Coronary artery (tissue), 2 donors: ENCODE measurements at regions not wholly inside any gene's neighbourhood (a gene's known extent, or its start where the extent isn't known, plus 50 kb on each side); places are given as distances from the start of the nearest gene placed in this dataset.
A peak's percentile ranks its signal among the peaks of the same experiment; 100 is the strongest.

Source experiments
- DNase-seq: peaks from one replicate; pipeline ENCODE4 v3.0.0-alpha.2; 2017; ENCODE audit warnings: low spot score
- H3K27ac ChIP-seq, 2 donors: fragments of 200-600 bp; sonication (generic); one replicate each; pipeline ENCODE4 v1.5.1; 2016 to 2019
- H3K4me3 ChIP-seq: fragments of 200-600 bp; sonication (generic); 2 replicates; pipeline ENCODE4 v1.5.1; 2016; ENCODE audit warnings: mild to moderate bottlenecking, moderate library complexity
- TF ChIP-seq, protein P1 (sequence below): fragments of 200-600 bp; sonication (generic); IDR thresholded peaks from one replicate; pipeline ENCODE4 v1.5.1; 2019; ENCODE audit warnings: antibody characterized with exemption

- DNase-seq, result no peak
- TF ChIP-seq, protein P1, sequence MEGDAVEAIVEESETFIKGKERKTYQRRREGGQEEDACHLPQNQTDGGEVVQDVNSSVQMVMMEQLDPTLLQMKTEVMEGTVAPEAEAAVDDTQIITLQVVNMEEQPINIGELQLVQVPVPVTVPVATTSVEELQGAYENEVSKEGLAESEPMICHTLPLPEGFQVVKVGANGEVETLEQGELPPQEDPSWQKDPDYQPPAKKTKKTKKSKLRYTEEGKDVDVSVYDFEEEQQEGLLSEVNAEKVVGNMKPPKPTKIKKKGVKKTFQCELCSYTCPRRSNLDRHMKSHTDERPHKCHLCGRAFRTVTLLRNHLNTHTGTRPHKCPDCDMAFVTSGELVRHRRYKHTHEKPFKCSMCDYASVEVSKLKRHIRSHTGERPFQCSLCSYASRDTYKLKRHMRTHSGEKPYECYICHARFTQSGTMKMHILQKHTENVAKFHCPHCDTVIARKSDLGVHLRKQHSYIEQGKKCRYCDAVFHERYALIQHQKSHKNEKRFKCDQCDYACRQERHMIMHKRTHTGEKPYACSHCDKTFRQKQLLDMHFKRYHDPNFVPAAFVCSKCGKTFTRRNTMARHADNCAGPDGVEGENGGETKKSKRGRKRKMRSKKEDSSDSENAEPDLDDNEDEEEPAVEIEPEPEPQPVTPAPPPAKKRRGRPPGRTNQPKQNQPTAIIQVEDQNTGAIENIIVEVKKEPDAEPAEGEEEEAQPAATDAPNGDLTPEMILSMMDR, result no peak
- H3K4me3 ChIP-seq, result no peak overlapping the region
- no peak overlapping the region for H3K27ac ChIP-seq
These were observed 73.6 kb upstream of the MAOA start for GRCh38 chrX:43582540-43582913.

DNA sequence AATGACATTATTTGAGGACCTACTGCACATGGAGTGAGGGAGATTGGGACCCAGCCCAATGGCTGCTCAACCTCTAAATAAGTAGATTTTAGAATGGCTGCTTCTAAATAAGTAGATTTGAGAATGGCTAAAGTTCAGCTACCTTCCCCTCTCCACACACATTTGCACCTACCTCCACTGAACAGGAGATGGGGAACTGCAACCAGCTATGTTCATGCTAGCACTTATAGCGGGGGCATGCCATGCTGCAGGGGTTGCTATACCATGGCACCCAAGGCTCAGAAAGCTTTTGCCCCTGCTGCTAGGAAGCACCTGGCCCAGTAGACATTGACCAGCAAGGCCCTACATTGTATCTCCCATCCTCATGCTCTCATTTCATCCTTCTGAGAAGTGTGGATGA lies 70.2 kb upstream of the MAOA start:
- H3K27ac ChIP-seq, result no peak overlapping the region
- TF ChIP-seq, protein P1, result no peak
- DNase-seq, result no peak

GRCh38 chrX:43586830-43587229 lies 69.3 kb upstream of the MAOA start:
- no peak overlapping the region for H3K4me3 ChIP-seq
- no peak for DNase-seq
- TF ChIP-seq, protein P1, result no peak
- no peak overlapping the region for H3K27ac ChIP-seq

More for the DNA sequence above, 70.2 kb upstream of the MAOA start:
- H3K4me3 ChIP-seq, result no peak overlapping the region

- peak overlapping the region; percentile 63 to 81 for H3K27ac ChIP-seq
- TF ChIP-seq, protein P1, result no peak
- DNase-seq, result no peak
These were observed 66.4 kb upstream of the MAOA start for GRCh38 chrX:43589735-43590134.

GRCh38 chrX:43590150-43590549 lies 65.9 kb upstream of the MAOA start:
- Histone ChIP-seq H3K4me3 (peak overlapping the region; percentile 10), H3K27ac (peak overlapping the region; percentile 63 to 76)
- DNase-seq, result no peak
- TF ChIP-seq, protein P1, result no peak

More at GRCh38 chrX:43589735-43590134, 66.4 kb upstream of the MAOA start:
- peak overlapping the region; percentile 10 for H3K4me3 ChIP-seq

DNA sequence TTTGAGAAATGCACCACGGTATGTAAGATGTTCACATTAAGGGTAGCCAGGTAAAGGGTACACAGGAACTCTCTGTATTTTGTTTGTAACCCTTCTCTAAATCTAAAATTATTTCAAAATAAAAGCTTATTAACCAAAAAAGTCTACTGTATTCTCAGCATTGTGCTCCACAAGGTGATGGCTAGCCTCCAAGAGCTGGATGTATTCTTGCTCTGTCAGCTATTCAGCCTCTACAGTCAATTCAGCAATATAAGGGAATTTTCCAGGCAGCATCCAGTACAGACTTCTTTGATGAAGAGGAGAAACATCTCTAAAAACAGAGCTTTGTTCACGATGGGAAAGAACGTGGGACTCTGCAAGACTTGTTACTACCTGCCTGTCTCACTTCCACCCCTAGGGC lies 63.5 kb upstream of the MAOA start:
- Histone ChIP-seq H3K27ac (no peak overlapping the region), H3K4me3 (no peak overlapping the region)
- TF ChIP-seq, protein P1, result no peak
- no peak for DNase-seq

DNA sequence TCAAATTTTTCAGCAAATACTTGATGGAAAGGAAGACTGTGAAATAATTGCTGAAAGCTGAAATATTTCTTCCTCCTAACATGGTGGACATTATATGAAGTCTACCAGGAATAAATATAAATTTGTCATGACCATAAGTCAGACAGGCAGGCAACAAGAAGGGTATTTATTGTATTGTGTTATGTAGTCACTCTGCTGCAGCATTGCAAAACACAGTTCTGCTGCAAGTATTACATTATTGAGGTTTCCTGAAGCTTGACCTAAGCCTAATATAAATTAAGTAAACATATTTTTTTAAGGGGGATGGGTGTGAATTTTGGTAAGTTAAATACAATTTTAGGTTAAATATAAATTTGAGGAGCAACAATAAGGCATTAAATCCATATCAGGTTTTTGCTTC lies 60.2 kb upstream of the MAOA start:
- Histone ChIP-seq H3K27ac (no peak overlapping the region), H3K4me3 (no peak overlapping the region)
- no peak for DNase-seq
- TF ChIP-seq, protein P1, result no peak
